ENCODE measurements at regions not wholly inside any gene's neighbourhood (a gene's known extent, or its start where the extent isn't known, plus 50 kb on each side); places are given as distances from the start of the nearest gene placed in this dataset.

DNA sequence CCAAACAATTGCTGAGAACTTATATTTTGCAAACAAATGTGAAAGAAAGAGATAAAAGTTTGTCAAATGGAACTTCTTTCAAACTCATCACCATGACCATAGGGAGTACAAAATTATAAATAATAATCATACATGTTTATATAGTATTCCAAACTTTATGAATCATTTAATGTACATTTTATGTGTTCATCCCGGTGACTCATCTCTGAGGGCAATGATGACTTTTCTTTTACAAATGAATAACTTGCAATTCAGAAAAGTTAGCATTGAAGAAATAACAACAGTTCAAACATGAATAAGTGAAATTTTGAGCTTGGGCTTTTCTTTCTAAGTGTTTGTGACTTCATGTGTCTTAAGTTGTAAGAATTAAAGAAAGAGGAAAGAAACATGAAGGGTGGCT lies 66.3 kb upstream of the CDH8 start:
- TF ChIP-seq REST (IDR thresholded peaks at IDR 0.05; ENCODE audit: insufficient replicate concordance, low read depth) (no peak), POLR2AphosphoS5 (IDR thresholded peaks at IDR 0.05; ENCODE audit: low read depth) (no peak), SPI1 (IDR thresholded peaks at IDR 0.05; ENCODE audit: borderline replicate concordance, low read depth) (no peak), GABPA (IDR thresholded peaks at IDR 0.05; ENCODE audit: low read depth) (no peak)
- TF ChIP-seq, protein P1, sequence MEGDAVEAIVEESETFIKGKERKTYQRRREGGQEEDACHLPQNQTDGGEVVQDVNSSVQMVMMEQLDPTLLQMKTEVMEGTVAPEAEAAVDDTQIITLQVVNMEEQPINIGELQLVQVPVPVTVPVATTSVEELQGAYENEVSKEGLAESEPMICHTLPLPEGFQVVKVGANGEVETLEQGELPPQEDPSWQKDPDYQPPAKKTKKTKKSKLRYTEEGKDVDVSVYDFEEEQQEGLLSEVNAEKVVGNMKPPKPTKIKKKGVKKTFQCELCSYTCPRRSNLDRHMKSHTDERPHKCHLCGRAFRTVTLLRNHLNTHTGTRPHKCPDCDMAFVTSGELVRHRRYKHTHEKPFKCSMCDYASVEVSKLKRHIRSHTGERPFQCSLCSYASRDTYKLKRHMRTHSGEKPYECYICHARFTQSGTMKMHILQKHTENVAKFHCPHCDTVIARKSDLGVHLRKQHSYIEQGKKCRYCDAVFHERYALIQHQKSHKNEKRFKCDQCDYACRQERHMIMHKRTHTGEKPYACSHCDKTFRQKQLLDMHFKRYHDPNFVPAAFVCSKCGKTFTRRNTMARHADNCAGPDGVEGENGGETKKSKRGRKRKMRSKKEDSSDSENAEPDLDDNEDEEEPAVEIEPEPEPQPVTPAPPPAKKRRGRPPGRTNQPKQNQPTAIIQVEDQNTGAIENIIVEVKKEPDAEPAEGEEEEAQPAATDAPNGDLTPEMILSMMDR (IDR thresholded peaks at IDR 0.05; ENCODE audit: insufficient read depth, low read length), result no peak

All from HL-60 (cell line).